NCI-H187 (cell line): ENCODE measurements at regions not wholly inside any gene's neighbourhood (a gene's known extent, or its start where the extent isn't known, plus 50 kb on each side); places are given as distances from the start of the nearest gene placed in this dataset.
A peak's percentile ranks its signal among the peaks of the same experiment; 100 is the strongest.

Experiments used
- DNase-seq, 2 experiments: peaks; one replicate each; lab custom pipeline; 2025; lab: John Stamatoyannopoulos, UW

- DNase-seq, result peak; percentile 85 to 93
These were observed 78.0 kb upstream of the NHSL1 start for GRCh38 chr6:138577151-138577915.

- DNase-seq, result no peak
These were observed 80.7 kb upstream of the NHSL1 start for GRCh38 chr6:138580040-138580439.

GRCh38 chr6:138580801-138581200 is 81.5 kb upstream of the NHSL1 start:
- DNase-seq, result no peak

- no peak for DNase-seq
These were observed 83.3 kb upstream of the NHSL1 start for GRCh38 chr6:138582573-138582972.

- no peak for DNase-seq
These were observed 87.3 kb upstream of the NHSL1 start for GRCh38 chr6:138586638-138587037.

GRCh38 chr6:138588805-138589434 is 89.6 kb upstream of the NHSL1 start:
- peak in 1 of 2 experiments; percentile 26 for DNase-seq

- peak; percentile 4 to 17 for DNase-seq
These were observed 91.8 kb upstream of the NHSL1 start for GRCh38 chr6:138590796-138591709.

GRCh38 chr6:138592749-138593123 is 93.4 kb upstream of the NHSL1 start:
- no peak for DNase-seq

GRCh38 chr6:138593124-138593877 is 94.0 kb upstream of the NHSL1 start:
- no peak for DNase-seq

- DNase-seq, result no peak
These were observed 94.8 kb upstream of the NHSL1 start for GRCh38 chr6:138593909-138594757.

GRCh38 chr6:138594758-138595140 is 95.5 kb upstream of the NHSL1 start:
- DNase-seq, result no peak

GRCh38 chr6:138596126-138596525 is 96.8 kb upstream of the NHSL1 start:
- DNase-seq, result no peak

GRCh38 chr6:138596591-138596990 is 97.3 kb upstream of the NHSL1 start:
- DNase-seq, result no peak

GRCh38 chr6:138597336-138597735 is 98.0 kb upstream of the NHSL1 start:
- DNase-seq, result no peak

- no peak for DNase-seq
These were observed 99.4 kb upstream of the NHSL1 start for GRCh38 chr6:138598562-138599173.

GRCh38 chr6:138600261-138600660 is 101.0 kb upstream of the NHSL1 start:
- DNase-seq, result no peak

- DNase-seq, result no peak
These were observed 101.4 kb upstream of the NHSL1 start for GRCh38 chr6:138600726-138601125.

- no peak for DNase-seq
These were observed 101.8 kb upstream of the NHSL1 start for GRCh38 chr6:138601128-138601527.

- no peak for DNase-seq
These were observed 106.7 kb upstream of the NHSL1 start for GRCh38 chr6:138605958-138606357.
